ENCODE measurements at regions not wholly inside any gene's neighbourhood (a gene's known extent, or its start where the extent isn't known, plus 50 kb on each side); places are given as distances from the start of the nearest gene placed in this dataset.

DNA sequence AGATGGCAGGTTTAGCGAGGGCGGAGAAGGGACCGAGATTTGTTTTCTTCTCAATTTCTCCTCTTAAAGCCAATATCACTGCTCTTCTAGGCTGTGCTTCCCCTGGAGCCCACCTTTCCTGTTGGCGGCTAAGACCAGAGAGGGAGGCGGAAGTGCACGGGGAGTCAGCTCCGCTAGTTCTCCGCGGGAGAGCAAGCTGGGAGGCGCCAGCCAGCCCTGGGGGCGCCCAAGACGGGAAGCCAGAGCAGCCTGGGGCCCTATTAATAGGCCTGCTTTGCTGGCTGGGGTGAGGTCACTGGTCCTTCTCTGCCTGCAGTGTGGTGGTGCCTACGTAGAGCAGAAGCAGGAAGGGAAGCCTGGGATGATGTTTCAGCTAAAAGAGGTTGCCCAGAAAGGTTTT lies 61.6 kb downstream of the LSM5 start:
- no peak for DNase-seq (ENCODE audit: low read depth, low spot score)

DNA sequence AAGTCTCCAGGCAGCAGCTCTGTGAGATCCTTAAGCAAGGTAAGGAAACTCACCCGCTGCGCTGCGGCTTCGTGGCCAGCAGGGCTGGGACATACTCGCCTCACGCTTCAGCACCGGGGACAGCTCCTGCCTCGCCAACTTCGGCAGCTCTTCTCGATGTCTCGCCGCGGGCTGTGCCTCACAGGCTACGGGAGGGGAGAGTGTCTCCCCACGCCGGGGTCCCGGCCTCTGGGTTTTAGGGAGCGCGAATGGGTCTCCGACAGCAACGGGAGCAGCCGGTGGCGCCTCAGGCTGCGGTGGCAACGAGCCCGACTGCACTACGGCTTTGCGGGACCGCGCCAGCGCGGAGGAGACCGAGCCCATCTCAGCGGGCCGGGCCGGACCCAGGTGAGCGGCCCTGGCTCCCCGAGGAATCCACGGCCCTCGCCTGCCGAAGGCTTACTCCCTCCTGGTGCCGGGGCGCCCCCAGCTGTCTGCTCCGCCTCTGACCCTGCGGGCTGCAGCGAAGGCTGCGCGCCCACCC lies 62.4 kb downstream of the LSM5 start:
- DNase-seq (ENCODE audit: low read depth, low spot score) = peak; percentile 54

DNA sequence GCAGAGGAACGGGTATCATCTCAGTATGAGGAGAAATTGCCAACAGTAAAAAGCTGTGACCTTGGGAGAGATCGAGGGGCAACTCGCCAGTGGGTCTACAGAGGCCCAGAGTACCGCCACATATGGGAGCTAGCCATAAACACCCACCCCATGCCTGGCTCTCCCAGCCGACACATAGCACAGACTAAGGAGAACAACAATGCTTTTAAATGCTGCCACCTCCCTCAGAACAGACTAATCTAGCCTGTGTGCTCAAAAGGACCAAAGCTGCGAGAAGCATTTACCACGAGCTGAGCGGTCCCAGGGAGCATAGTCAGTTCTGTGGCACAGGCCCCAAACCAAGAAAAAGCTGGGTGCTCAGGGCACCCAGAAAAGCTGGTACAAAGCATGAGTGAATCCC lies 73.3 kb downstream of the LSM5 start:
- no peak for DNase-seq (ENCODE audit: low read depth, low spot score)

DNA sequence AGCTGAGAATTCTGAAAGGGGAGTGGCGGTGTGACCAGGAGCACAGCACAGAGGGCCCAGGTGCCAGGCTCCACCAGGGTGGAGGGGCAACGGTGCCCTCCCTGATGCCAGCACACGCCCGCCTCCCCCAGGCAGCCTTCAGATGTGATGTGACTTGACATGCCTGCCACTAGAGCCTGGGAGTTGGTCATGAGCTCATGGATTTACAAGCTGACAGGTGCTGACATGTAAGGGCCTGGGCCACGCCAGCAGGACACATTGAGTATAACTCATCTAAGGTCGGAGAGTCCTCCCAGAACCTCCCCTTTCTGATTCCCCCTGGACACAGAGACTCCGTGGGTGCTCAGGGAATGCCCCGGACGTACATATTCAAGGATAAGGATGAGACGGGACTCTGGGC lies 74.2 kb downstream of the LSM5 start:
- DNase-seq (ENCODE audit: low read depth, low spot score) = no peak

DNA sequence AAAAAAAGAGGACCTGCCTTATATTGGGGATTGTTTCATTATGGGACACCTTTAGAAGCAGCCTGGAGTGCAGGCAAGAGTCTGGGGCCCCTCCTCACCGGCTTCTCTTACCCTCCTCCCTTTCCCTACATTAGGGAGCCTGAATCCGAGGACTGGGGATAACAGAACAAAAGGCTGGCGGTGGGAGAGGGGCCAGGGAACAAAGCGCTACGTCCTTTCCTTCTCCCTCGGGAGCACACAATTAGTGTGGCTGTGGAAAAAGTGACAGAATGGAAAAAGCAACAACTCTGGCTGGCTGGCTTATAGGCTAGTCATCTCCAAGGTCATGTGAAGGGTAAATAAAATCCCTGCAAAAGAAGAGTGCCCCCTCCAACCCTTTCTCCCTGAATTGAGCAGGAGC lies 74.7 kb downstream of the LSM5 start:
- no peak for DNase-seq (ENCODE audit: low read depth, low spot score)

DNA sequence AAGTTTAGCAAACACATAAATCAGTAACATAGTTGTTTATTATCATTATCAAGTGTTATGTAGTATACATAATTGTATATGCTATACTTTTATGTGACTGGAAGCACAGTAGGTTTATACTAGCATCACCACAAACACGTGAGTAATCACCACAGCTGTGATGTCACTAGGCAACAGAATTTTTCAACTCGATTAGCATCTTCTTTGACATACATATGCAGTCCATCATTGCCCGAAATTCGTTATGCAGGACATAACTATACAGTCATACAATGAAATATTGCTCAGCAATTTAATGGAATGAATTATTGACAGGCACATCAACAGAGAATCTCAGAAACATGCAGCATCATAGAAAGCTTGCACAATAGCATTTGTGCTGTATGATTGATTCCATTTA lies 77.7 kb downstream of the LSM5 start:
- no peak for DNase-seq (ENCODE audit: low read depth, low spot score)

DNA sequence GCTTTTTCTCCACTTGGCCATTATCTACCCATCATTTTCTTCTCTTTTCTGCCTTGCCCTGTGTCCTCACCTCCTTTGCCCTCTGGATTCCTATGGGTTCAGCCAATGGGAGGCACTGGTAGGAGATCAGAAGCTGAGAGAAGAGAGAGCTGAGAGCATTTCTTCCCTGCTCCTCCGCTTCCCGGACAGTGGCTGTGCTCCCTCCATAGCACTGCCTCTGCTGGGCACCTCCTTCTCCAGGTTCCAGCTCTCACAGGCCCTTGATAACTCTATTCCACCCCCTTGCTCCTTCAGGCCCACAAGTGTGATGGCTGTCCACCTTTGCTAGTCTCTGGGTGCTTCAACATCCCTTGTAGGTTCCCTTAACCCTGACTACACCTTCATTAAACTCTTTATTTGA lies 79.6 kb downstream of the LSM5 start:
- DNase-seq (ENCODE audit: low read depth, low spot score) = no peak

DNA sequence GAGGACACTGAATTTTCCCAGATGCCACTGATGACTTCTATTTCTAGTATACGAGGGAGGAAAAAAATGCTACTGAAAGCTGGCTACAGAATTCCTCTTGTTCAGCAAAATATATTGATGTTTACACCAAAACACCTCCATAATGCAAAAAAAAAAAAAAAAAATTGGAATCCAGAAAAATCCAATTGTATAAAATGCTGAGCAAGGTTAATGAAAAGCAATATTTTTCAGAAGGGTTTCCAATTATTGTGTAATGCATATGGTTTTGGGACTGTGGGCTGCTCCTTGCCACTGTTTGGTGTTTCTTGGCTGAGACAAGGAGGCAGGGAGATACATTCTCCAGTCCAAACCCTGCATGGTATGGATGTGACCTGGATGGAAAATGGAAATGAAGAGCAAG lies 83.8 kb downstream of the LSM5 start:
- DNase-seq (ENCODE audit: low read depth, low spot score) = no peak

DNA sequence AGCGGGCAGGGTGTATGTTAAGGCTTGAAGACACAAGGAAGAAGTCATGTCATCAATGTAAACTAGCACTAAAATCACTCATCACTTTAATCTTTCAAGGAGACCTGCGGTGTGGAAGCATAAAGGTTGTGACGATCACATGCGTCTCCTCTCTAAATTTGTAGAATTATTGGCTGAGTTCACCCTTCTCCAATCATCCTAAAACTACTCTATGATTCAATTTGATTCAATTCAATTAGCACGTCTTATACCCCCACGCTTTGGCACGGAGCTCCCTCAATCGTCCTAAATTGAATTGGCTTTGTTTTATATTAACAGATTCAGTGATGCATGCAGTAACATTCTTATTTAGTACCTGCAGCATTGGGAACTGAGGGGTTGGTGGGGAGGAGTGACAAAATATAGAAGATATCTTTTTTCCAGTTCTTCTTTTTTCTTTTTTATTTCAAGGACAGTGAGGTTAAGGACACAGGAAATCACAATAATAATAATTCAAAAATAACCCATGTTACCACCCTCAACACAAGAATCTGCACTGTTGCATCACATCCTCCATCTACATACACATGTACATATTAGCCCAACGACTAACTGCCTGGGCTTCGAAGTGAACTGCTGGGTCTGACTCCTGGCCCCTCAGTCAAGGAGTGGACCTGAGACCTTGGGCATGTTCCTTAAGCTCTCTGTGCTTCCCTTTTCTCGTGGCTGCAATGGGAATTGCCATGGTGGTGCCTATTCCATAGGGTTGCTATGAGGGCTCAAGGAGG lies 86.5 kb downstream of the LSM5 start:
- DNase-seq (ENCODE audit: low read depth, low spot score) = no peak

DNA sequence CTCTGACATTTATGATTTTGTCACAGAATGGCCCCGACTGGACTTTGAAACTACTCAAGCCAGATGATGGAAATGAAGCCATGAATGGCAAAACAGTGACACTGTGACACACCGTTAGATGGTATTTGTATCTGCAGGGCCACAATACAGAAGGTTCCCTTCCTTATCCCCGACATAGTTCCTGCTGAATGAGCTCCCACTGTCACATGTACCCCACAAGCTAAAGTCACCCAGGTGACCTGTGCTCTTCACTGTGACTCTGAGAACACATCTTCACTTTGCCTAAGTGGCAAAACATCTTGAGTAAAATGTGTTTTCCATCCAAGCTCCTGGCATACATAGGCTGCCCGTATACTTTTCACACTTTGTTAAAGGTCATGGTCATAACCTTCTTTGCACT lies 89.5 kb downstream of the LSM5 start:
- DNase-seq (ENCODE audit: low read depth, low spot score) = no peak

DNA sequence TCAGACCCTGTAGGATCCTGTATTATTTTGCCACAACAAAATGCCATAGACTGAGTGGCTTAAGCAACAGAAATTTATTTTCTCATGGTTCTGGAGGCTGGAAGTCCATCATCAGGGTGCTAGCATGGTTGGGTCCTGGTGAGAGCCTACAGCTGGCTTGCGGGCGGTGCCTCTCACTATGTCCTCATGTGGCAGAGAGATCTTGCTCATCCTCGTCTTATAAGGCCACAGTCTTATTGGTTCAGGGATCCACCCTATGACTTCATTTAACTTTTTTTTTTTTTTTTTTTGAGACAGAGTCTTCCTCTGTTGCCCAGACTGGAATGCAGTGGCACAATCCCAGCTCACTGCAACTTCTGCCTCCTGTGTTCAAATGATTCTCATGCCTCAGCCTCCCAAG lies 90.9 kb downstream of the LSM5 start:
- DNase-seq (ENCODE audit: low read depth, low spot score) = no peak

DNA sequence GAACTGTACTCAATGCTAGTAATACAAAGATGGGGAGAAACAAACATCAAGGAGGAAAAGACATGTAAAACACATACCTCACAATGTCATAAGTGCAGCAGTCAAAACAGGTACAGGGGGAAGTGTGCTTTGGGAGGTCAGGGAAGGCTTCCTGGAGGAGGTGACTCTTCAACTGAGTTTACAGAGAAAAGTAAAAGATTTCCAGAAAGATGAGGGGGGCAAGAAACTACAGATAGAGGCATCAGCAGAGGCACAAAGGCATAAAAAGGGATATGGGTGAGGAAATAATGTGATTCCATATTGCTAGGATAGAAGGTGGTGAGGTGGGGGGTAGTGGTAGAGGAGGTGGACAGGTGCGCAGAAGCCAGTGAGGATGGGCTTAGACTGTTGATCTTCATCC lies 95.0 kb downstream of the LSM5 start:
- DNase-seq (ENCODE audit: low read depth, low spot score) = no peak

DNA sequence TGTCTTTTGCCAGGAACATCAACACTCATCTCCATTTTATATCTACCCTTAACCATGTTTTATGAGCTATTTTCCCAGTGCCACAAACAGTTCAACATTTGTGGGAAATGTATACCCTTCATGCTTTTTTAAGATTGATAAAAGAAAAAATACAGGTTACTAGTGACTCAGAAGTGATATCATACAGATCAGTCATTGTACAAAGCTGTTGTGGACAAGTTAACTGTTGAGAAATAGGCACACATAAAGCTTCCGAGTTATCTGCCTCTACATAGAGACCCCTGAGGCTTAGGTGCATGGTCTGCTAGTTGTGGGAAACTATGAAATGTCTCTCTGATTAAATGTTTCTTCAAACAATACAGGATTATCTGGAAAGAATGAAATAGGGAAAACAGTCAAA lies 96.3 kb downstream of the LSM5 start:
- no peak for DNase-seq (ENCODE audit: low read depth, low spot score)

DNA sequence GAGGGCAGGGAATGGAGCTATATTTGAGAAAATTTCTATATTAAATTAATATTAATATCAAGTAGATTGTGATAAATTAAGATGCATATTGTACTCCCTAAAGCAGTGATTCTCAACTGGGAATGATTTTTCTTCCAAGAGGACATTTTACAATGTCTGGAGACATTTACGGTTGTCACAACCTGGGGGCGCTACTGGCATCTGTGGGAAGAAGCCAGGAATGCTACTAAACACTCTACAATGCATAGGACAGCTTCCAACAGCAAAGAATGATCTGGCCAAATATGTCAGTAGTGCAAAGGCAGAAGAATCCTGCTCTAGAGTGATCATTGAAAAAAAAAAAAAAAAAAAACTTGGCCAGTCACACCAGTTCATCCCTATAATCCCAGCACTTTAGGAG lies 100.0 kb downstream of the LSM5 start:
- DNase-seq (ENCODE audit: low read depth, low spot score) = no peak

DNA sequence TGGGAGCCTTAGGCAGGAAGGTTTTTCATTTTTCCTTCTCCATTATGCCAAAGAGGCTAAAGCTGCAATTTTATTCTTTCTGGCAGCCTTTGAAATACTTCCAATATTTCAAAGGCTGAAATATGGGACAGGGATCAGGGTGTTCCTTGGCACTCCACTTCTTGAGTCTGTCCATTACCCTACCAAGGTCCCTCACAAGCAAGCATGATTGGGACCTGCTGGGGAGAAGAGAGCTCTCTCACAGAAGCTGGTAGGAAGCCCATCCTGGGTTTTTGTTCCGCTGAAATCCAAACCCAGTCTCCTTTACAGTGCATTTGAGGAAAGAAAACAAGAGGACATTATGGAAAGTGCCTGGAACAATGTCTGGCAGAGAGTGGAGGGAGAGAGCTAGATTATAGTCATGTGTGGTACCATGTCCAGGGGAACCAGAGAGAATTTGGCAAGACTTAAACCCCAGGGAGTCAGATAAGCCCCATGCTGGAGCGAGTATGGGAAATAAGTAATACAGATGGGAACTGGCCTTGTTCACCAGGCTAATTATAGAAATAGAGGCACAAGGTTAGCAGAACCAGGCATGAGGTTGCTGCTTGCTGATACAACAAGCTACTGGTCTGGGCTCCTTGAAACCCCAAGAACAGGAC lies 104.7 kb downstream of the LSM5 start:
- no peak for DNase-seq (ENCODE audit: low read depth, low spot score)

DNA sequence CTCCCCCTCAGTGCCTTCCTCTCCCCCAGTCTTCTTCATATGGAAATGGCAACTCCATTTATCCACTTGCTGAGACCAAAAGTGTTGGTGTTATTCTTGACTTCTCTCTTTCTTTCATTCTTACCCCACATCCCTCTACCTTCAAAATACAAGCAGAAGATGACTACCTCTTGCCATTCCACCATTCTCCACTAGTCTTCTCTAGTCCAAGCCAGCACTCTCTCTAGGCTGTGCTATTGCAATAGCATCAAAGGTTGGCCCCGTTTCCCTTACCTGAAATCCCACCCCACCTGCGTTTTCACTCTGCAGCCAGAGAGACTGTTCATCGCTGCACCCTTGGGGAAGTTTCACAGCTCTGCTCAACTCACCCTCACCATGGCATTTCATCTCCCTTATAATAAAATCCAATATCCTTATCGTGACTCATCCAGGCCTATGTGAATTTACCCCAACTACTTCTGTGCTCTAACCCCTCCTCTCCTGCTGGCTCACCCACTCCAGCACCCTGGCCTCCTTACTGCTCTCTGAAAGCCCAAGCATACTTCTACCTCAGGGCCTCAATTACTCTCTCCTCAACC lies 109.1 kb downstream of the LSM5 start:
- DNase-seq (ENCODE audit: low read depth, low spot score) = no peak

DNA sequence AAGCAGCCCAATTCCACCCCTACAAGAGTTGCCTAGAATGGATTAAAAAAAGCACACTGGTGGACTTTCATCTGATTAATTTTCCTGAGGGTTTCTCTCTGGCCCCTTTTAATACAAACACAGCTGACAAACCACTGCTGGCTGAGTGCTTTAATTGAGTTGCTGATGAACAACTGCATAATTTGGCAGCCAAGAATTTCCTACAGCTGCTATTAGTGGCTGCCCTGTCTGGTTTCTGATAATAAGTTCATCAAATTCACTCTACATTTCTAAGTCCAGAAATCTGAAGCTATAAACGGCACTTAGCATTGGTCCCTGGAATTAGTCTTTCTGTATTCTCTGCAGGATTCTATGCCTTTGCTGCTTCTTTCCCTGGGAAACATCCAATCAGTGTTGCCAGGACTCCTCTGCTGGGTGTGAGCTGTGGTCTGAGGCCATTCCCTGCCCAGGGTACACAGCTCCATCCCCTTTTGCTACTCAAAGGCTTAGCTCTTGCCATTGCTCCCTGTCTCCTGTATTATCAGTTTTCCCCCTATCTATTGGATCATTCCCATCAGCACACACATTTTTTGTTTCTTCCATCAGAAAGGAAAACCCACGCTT lies 110.6 kb downstream of the LSM5 start:
- DNase-seq (ENCODE audit: low read depth, low spot score) = no peak

DNA sequence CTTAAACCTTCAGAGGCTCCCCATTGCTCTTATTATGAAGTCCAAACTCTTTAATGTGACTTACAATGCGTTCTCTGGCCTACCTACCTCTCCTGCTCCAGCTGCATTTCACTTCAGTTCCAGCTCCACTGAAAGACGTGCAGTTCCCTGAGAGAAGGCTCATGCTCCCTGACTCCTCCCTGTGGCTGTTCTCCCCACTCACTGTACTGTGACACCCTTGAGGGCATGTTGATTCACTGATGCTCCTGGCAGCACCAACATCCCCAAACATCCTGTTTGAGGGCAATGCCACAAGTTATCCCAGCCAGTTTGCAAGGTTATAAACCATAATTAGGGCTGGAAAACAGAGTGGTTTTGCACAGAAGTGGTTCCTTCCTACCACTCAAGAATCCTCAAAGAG lies 111.2 kb downstream of the LSM5 start:
- DNase-seq (ENCODE audit: low read depth, low spot score) = no peak

DNA sequence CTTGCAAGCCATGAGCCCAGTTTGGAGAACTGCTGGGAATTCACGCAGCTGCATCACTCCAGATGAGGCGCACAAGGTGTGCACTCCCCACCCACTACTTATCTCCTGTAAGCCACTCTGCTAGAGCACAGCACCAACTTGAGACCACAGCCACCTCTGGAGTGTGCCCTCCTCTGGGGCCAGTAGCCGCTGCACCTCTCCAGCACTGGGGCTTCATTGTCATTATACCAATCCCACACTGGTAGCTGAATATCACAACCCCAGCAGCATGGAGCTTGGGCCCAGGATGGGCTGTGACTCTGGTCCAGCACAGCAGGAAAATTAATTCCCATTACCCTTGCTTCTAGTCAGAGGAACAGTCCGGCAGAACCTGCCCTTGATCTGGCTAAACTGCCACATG lies 125.6 kb downstream of the LSM5 start:
- DNase-seq (ENCODE audit: low read depth, low spot score) = no peak

DNA sequence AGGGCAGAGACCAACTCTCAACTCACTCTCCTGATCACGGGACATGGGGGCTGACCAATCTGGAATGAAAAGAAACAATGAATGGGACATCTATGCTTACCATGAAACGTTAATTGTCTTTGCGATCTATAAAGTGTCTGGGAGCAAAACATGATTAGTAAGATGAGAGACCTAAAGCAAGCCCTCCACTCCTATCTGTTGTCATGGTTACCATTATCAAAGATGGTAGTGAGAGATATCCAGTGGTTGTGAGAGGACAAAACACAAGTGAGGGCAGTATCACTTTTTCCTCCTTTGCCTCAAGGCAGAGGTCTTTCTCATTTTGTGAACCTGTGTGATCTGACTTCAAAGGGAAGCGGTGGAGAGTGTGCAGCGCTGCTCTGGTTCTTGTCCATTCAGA lies 130.1 kb downstream of the LSM5 start:
- DNase-seq (ENCODE audit: low read depth, low spot score) = no peak

DNA sequence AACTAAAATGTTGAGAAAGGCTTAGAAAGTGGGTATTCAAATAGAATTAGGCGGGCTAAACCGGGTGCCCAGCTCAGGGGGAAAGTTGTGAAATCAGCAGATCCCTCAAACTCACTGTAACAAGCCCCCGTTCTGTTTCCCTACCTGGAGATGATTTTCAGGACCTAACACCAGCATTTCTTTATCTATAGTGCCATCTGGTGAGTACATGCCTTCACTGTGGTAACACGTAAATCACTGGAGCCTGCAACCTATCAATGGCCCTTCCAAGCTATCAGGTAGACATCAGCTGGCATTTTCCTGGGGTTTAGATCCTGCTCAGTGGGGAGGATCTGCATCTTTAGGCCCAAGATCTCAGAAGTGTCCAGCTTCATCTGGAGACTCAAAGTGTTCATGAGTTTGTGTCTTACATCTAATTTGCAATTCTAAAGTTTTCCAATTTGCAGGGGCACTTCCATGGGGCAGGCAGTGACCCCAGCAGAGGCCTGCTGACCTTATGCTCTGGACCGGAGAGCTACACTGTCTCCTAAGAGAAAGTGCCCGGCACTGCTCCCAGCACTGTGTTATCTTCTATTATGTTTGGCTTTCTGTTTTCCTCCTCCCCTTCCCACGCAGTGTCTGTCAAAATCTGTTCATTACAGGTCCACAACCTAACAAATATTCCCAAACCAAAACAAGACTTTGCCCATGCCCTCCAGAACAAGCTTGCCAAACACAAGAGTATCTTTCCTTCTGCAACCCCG lies 132.5 kb downstream of the LSM5 start:
- no peak for DNase-seq (ENCODE audit: low read depth, low spot score)

DNA sequence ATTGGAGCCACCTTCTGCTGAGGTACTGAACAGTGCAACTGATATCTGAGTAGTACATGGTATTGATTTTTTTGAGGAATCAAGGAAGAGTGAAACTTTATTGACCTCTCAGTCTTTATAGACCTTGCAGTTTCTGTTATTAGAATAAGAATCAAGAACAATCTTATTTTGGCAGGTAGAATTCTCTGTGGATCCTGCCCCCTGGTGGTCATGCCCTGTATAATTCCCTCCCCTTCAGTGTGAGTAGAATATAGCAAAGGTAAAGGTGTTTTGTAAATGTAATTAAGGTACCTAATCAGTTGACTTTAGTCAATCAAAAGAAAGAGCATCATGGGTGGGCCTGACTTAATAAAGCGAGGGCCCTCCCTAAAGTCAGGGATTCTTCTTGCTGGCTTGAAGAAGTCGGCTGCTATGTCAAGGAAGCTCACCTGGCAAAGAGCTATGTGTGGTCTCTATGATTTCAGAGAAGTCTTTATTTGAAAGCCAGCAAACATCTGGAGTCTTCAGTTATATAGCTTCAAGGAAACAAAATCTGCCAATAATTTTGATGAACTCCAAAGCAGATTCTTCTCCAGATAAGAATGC lies 142.8 kb downstream of the LSM5 start:
- DNase-seq (ENCODE audit: low read depth, low spot score) = no peak
